ENCODE measurements at regions not wholly inside any gene's neighbourhood (a gene's known extent, or its start where the extent isn't known, plus 50 kb on each side); places are given as distances from the start of the nearest gene placed in this dataset.

GRCh38 chr6:149208134-149208601 lies 109.3 kb upstream of the TAB2 start:
- no peaks in the 10 kb centered on the region for H3K79me2 ChIP-seq (ENCODE audit: insufficient read depth, low read length)
- H3K9ac ChIP-seq (ENCODE audit: low read length) = no peak overlapping the region
- no peaks in the 10 kb centered on the region for H3K36me3 ChIP-seq (ENCODE audit: insufficient read depth, low read length)
- no peaks in the 10 kb centered on the region for H3K9me2 ChIP-seq (ENCODE audit: low read depth, low read length)
- TF ChIP-seq EZH2 (IDR thresholded peaks at IDR 0.05; ENCODE audit: borderline replicate concordance, low read length) = no peak
- no peak for TF ChIP-seq CTCF (IDR thresholded peaks at IDR 0.05; ENCODE audit: low read length)
- no peaks in the 10 kb centered on the region for H3K27me3 ChIP-seq (ENCODE audit: insufficient read depth, low read length)
- peaks cover 9% of the 10 kb centered on the region for H3K4me1 ChIP-seq (ENCODE audit: insufficient read depth, low read length, severe bottlenecking)
- no peaks in the 10 kb centered on the region for H3K9me3 ChIP-seq (ENCODE audit: low read length)
- no peaks in the 10 kb centered on the region for H3F3A ChIP-seq (ENCODE audit: insufficient read depth, low read length)
- no peak overlapping the region for H3K27ac ChIP-seq (ENCODE audit: low read depth, low read length, poor library complexity, severe bottlenecking)
- H3K4me2 ChIP-seq (ENCODE audit: low read length) = no peak overlapping the region
- H4K20me1 ChIP-seq (ENCODE audit: insufficient read depth, low read length) = no peaks in the 10 kb centered on the region
- no peak overlapping the region for H2AFZ ChIP-seq (ENCODE audit: low read length)
- H3K4me3 ChIP-seq (ENCODE audit: low read depth, low read length, poor library complexity, severe bottlenecking) = no peak overlapping the region

GRCh38 chr6:149209871-149210775 lies 107.4 kb upstream of the TAB2 start:
- Histone ChIP-seq H3K4me1 (ENCODE audit: insufficient read depth, low read length, severe bottlenecking) (peaks cover 9% of the 10 kb centered on the region), H3K9me2 (ENCODE audit: low read depth, low read length) (no peaks in the 10 kb centered on the region), H3K9ac (ENCODE audit: low read length) (no peak overlapping the region), H3K4me2 (ENCODE audit: low read length) (no peak overlapping the region), H3F3A (ENCODE audit: insufficient read depth, low read length) (no peaks in the 10 kb centered on the region), H2AFZ (ENCODE audit: low read length) (no peak overlapping the region), H3K79me2 (ENCODE audit: insufficient read depth, low read length) (no peaks in the 10 kb centered on the region), H4K20me1 (ENCODE audit: insufficient read depth, low read length) (no peaks in the 10 kb centered on the region), H3K9me3 (ENCODE audit: low read length) (no peaks in the 10 kb centered on the region), H3K36me3 (ENCODE audit: insufficient read depth, low read length) (no peaks in the 10 kb centered on the region), H3K4me3 (ENCODE audit: low read depth, low read length, poor library complexity, severe bottlenecking) (no peak overlapping the region), H3K27me3 (ENCODE audit: insufficient read depth, low read length) (no peaks in the 10 kb centered on the region), H3K27ac (ENCODE audit: low read depth, low read length, poor library complexity, severe bottlenecking) (no peak overlapping the region)
- no peak for TF ChIP-seq EZH2 (IDR thresholded peaks at IDR 0.05; ENCODE audit: borderline replicate concordance, low read length)
- TF ChIP-seq CTCF (IDR thresholded peaks at IDR 0.05; ENCODE audit: low read length) = no peak

- H3K36me3 ChIP-seq (ENCODE audit: insufficient read depth, low read length) = no peaks in the 10 kb centered on the region
- H3K27ac ChIP-seq (ENCODE audit: low read depth, low read length, poor library complexity, severe bottlenecking) = no peak overlapping the region
- H2AFZ ChIP-seq (ENCODE audit: low read length) = no peak overlapping the region
These were observed 106.4 kb upstream of the TAB2 start for GRCh38 chr6:149211046-149211571.

More at GRCh38 chr6:149211046-149211571, 106.4 kb upstream of the TAB2 start:
- no peaks in the 10 kb centered on the region for H4K20me1 ChIP-seq (ENCODE audit: insufficient read depth, low read length)
- H3K4me2 ChIP-seq (ENCODE audit: low read length) = no peak overlapping the region
- H3K4me1 ChIP-seq (ENCODE audit: insufficient read depth, low read length, severe bottlenecking) = peaks cover 9% of the 10 kb centered on the region
- no peaks in the 10 kb centered on the region for H3K27me3 ChIP-seq (ENCODE audit: insufficient read depth, low read length)
- H3K9me2 ChIP-seq (ENCODE audit: low read depth, low read length) = no peaks in the 10 kb centered on the region
- TF ChIP-seq EZH2 (IDR thresholded peaks at IDR 0.05; ENCODE audit: borderline replicate concordance, low read length) (no peak), CTCF (IDR thresholded peaks at IDR 0.05; ENCODE audit: low read length) (no peak)
- no peak overlapping the region for H3K9ac ChIP-seq (ENCODE audit: low read length)
- H3K9me3 ChIP-seq (ENCODE audit: low read length) = no peaks in the 10 kb centered on the region
- H3K79me2 ChIP-seq (ENCODE audit: insufficient read depth, low read length) = no peaks in the 10 kb centered on the region
- no peak overlapping the region for H3K4me3 ChIP-seq (ENCODE audit: low read depth, low read length, poor library complexity, severe bottlenecking)
- H3F3A ChIP-seq (ENCODE audit: insufficient read depth, low read length) = no peaks in the 10 kb centered on the region
